Body of pancreas (tissue), 4 donors: ENCODE measurements at regions not wholly inside any gene's neighbourhood (a gene's known extent, or its start where the extent isn't known, plus 50 kb on each side); places are given as distances from the start of the nearest gene placed in this dataset.

Experiments
- ATAC-seq: fragments of 150-250 bp; one replicate; pipeline ENCODE4 v1.9.1; 2016
- DNase-seq, 4 donors: peaks; one replicate each; pipeline ENCODE4 v3.0.0-alpha.2; 2019
- H3K27ac ChIP-seq, 4 donors: fragments of 200-600 bp; sonication (generic); 1 replicate in 3 of 4; 2 replicates in 1 of 4; pipeline versions ENCODE4 v1.5.1 to v1.6.1; 2016 to 2019; ENCODE audit warnings: mild to moderate bottlenecking in 1 of 4, mixed read lengths in 1 of 4, moderate library complexity in 1 of 4
- H3K27me3 ChIP-seq, 2 donors: fragments of 200-600 bp; sonication (generic); one replicate each; pipeline ENCODE4 v1.6.0; 2016; ENCODE audit warnings: mild to moderate bottlenecking in 1 of 2
- H3K36me3 ChIP-seq, 2 donors: fragments of 200-600 bp; sonication (generic); replicated peaks in 1 of 2; 2 replicates each; pipeline ENCODE4 v1.5.1; 2016; ENCODE audit warnings: low read depth in 2 of 2; ENCODE audit not compliant: insufficient read depth in 1 of 2
- H3K4me1 ChIP-seq: fragments of 200-600 bp; sonication (generic); one replicate; pipeline ENCODE4 v1.6.0; 2016
- H3K4me3 ChIP-seq, 2 donors: fragments of 200-600 bp; sonication (generic); 1 replicate in 1 of 2; 2 replicates in 1 of 2; pipeline ENCODE4 v1.5.1; 2016 to 2019
- H3K9me3 ChIP-seq, 3 donors: fragments of 200-600 bp; sonication (generic); 1 replicate in 2 of 3; 2 replicates in 1 of 3; pipeline ENCODE4 v1.5.1; 2016
- CTCF ChIP-seq, 7 experiments: fragments of 450-650 bp in 4 of 7; fragments of 200-600 bp in 3 of 7; sonication (generic) in 3 of 7; IDR thresholded peaks; one replicate each; pipeline ENCODE4 v1.5.1; 2016 to 2019; ENCODE audit warnings: antibody characterized with exemption in 7 of 7
- POLR2A ChIP-seq, 3 donors: fragments of 450-650 bp; IDR thresholded peaks; one replicate each; pipeline ENCODE4 v1.6.1; 2016; ENCODE audit warnings: antibody characterized with exemption in 3 of 3, mild to moderate bottlenecking in 2 of 3
- WGBS, 2 donors: methylation state at CpG; one replicate each; pipeline ENCODE4 v1.1.5; 2017; 5-methylcytosine and 5-hydroxymethylcytosine counted together
- intact Hi-C: fragments of 100-400 bp; cut with DNase I; formaldehyde crosslinking; loops from one replicate; pipeline ENCODE4 v1.15.1; 2023

- Histone ChIP-seq H3K36me3 (no peaks in the 10 kb centered on the region), H3K27ac (no peak overlapping the region), H3K4me1 (no peaks in the 10 kb centered on the region), H3K27me3 (no peaks in the 10 kb centered on the region), H3K9me3 (no peaks in the 10 kb centered on the region), H3K4me3 (no peak overlapping the region)
- DNase-seq = no peak
- ATAC-seq = no peak
- intact Hi-C loops = no loop called here
- TF ChIP-seq CTCF (IDR thresholded peaks at IDR 0.05) = no peak
- TF ChIP-seq POLR2A (IDR thresholded peaks at IDR 0.05) = no peak
Observed at GRCh38 chr1:30572192-30572591, 151.2 kb downstream of the MATN1 start.

GRCh38 chr1:30571380-30571779 is 152.0 kb downstream of the MATN1 start:
- intact Hi-C loops = no loop called here
- H3K36me3 ChIP-seq = no peaks in the 10 kb centered on the region
- no peak overlapping the region for H3K4me3 ChIP-seq
- H3K4me1 ChIP-seq = no peaks in the 10 kb centered on the region
- DNase-seq (no peak), ATAC-seq (no peak)
- no peak overlapping the region for H3K27ac ChIP-seq
- no peaks in the 10 kb centered on the region for H3K27me3 ChIP-seq
- WGBS, 2 donors = 59% methylated on average over 4 of the region's 4 CpGs; no CpG with 5 or more reads in 1 of the 2 donors
- TF ChIP-seq POLR2A (IDR thresholded peaks at IDR 0.05) (no peak), CTCF (IDR thresholded peaks at IDR 0.05) (no peak)
- H3K9me3 ChIP-seq = no peaks in the 10 kb centered on the region

GRCh38 chr1:30569384-30569783 is 154.0 kb downstream of the MATN1 start:
- no peak for DNase-seq
- no peak overlapping the region for H3K27ac ChIP-seq
- no peaks in the 10 kb centered on the region for H3K4me1 ChIP-seq
- no peak for ATAC-seq
- H3K36me3 ChIP-seq = no peaks in the 10 kb centered on the region
- no peak overlapping the region for H3K4me3 ChIP-seq
- no peak for TF ChIP-seq POLR2A (IDR thresholded peaks at IDR 0.05)
- TF ChIP-seq CTCF (IDR thresholded peaks at IDR 0.05) = no peak
- H3K9me3 ChIP-seq = no peaks in the 10 kb centered on the region
- no peaks in the 10 kb centered on the region for H3K27me3 ChIP-seq
- intact Hi-C loops = no loop called here
- 75 to 76% methylated on average over 3 of the region's 3 CpGs for WGBS, 2 donors

- no peak overlapping the region for H3K4me3 ChIP-seq
- TF ChIP-seq POLR2A (IDR thresholded peaks at IDR 0.05) = no peak
- no peak for TF ChIP-seq CTCF (IDR thresholded peaks at IDR 0.05)
- H3K4me1 ChIP-seq = no peaks in the 10 kb centered on the region
- ATAC-seq (no peak), DNase-seq (no peak)
- no peaks in the 10 kb centered on the region for H3K36me3 ChIP-seq
- H3K9me3 ChIP-seq = peaks cover 0 to 5% (median 0%) of the 10 kb centered on the region in 3 donors
- intact Hi-C loops = no loop called here
- no peaks in the 10 kb centered on the region for H3K27me3 ChIP-seq
- H3K27ac ChIP-seq = no peak overlapping the region
Observed at GRCh38 chr1:30562559-30562958, 160.8 kb downstream of the MATN1 start.

- no peak overlapping the region for H3K27ac ChIP-seq
Observed at GRCh38 chr1:30551603-30552002, 171.8 kb downstream of the MATN1 start.

More at GRCh38 chr1:30551603-30552002, 171.8 kb downstream of the MATN1 start:
- TF ChIP-seq POLR2A (IDR thresholded peaks at IDR 0.05) (no peak), CTCF (IDR thresholded peaks at IDR 0.05) (no peak)
- ATAC-seq = no peak
- no peaks in the 10 kb centered on the region for H3K9me3 ChIP-seq
- 80 to 81% methylated on average over 3 to 8 of the region's 8 CpGs for WGBS, 2 donors
- no peaks in the 10 kb centered on the region for H3K4me1 ChIP-seq
- DNase-seq = no peak
- no peaks in the 10 kb centered on the region for H3K27me3 ChIP-seq
- no peak overlapping the region for H3K4me3 ChIP-seq
- intact Hi-C loops = no loop called here
- no peaks in the 10 kb centered on the region for H3K36me3 ChIP-seq
